ENCODE measurements at regions not wholly inside any gene's neighbourhood (a gene's known extent, or its start where the extent isn't known, plus 50 kb on each side); places are given as distances from the start of the nearest gene placed in this dataset.

GRCh38 chr2:14306268-14306861 is 326.2 kb upstream of the LRATD1 start:
- TF ChIP-seq, protein P1, sequence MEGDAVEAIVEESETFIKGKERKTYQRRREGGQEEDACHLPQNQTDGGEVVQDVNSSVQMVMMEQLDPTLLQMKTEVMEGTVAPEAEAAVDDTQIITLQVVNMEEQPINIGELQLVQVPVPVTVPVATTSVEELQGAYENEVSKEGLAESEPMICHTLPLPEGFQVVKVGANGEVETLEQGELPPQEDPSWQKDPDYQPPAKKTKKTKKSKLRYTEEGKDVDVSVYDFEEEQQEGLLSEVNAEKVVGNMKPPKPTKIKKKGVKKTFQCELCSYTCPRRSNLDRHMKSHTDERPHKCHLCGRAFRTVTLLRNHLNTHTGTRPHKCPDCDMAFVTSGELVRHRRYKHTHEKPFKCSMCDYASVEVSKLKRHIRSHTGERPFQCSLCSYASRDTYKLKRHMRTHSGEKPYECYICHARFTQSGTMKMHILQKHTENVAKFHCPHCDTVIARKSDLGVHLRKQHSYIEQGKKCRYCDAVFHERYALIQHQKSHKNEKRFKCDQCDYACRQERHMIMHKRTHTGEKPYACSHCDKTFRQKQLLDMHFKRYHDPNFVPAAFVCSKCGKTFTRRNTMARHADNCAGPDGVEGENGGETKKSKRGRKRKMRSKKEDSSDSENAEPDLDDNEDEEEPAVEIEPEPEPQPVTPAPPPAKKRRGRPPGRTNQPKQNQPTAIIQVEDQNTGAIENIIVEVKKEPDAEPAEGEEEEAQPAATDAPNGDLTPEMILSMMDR (IDR thresholded peaks at IDR 0.05; ENCODE audit: insufficient read depth, low read length, poor library complexity, severe bottlenecking) = no peak
- TF ChIP-seq EZH2phosphoT487 (conservative IDR thresholded peaks at IDR 0.05; ENCODE audit: low read length) = no peak
